H9 (cell line): ENCODE measurements at regions not wholly inside any gene's neighbourhood (a gene's known extent, or its start where the extent isn't known, plus 50 kb on each side); places are given as distances from the start of the nearest gene placed in this dataset.
A peak's percentile ranks its signal among the peaks of the same experiment; 100 is the strongest.

ENCODE experiments used
- DNase-seq: peaks from one replicate; pipeline ENCODE4 v3.0.0-alpha.2; 2017
- H2AFZ ChIP-seq: one replicate; pipeline ENCODE4 v1.6.1; 2013; ENCODE audit warnings: mild to moderate bottlenecking, low read length, control low read depth, moderate library complexity
- H2AK5ac ChIP-seq: 2 replicates; pipeline ENCODE4 v1.6.1; 2013; ENCODE audit warnings: low read length, control low read depth, mixed read lengths; ENCODE audit not compliant: insufficient read length
- H2BK120ac ChIP-seq: one replicate; pipeline ENCODE4 v1.6.1; 2013; ENCODE audit warnings: low read depth, mild to moderate bottlenecking, low read length, control low read depth, inconsistent platforms; ENCODE audit not compliant: poor library complexity, severe bottlenecking
- H2BK12ac ChIP-seq: 2 replicates; pipeline ENCODE4 v1.6.1; 2013; ENCODE audit warnings: low read length, control low read depth, mixed read lengths, low read depth; ENCODE audit not compliant: insufficient read length
- H2BK15ac ChIP-seq: 2 replicates; pipeline ENCODE4 v1.6.1; 2013; ENCODE audit warnings: low read depth, low read length, control low read depth
- H2BK20ac ChIP-seq: one replicate; pipeline ENCODE4 v1.6.1; 2013; ENCODE audit warnings: low read depth, mild to moderate bottlenecking, low read length, control low read depth, inconsistent platforms; ENCODE audit not compliant: poor library complexity, severe bottlenecking
- H2BK5ac ChIP-seq: 2 replicates; pipeline ENCODE4 v1.6.1; 2013; ENCODE audit warnings: low read length, control low read depth, mixed read lengths; ENCODE audit not compliant: insufficient read length
- H3K14ac ChIP-seq: 2 replicates; pipeline ENCODE4 v1.6.1; 2013; ENCODE audit warnings: low read length, control low read depth; ENCODE audit not compliant: insufficient read depth
- H3K18ac ChIP-seq: 2 replicates; pipeline ENCODE4 v1.6.1; 2013; ENCODE audit warnings: low read depth, mild to moderate bottlenecking, mixed read lengths, low read length, control low read depth; ENCODE audit not compliant: insufficient read length
- H3K23ac ChIP-seq: 2 replicates; pipeline ENCODE4 v1.6.1; 2013; ENCODE audit warnings: low read length, control low read depth, mixed read lengths, low read depth; ENCODE audit not compliant: insufficient read length
- H3K23me2 ChIP-seq: 2 replicates; pipeline ENCODE4 v1.6.1; 2013; ENCODE audit warnings: low read depth, mild to moderate bottlenecking, mixed read lengths, low read length, control low read depth; ENCODE audit not compliant: insufficient read length, poor library complexity, severe bottlenecking
- H3K27ac ChIP-seq: 2 replicates; pipeline ENCODE4 v1.5.1; 2013; ENCODE audit warnings: low read length, control low read depth, mixed read lengths, low read depth; ENCODE audit not compliant: insufficient read length
- H3K27me3 ChIP-seq: 2 replicates; pipeline ENCODE4 v1.6.1; 2013; ENCODE audit warnings: low read length, control low read depth, inconsistent platforms; ENCODE audit not compliant: insufficient read depth
- H3K4ac ChIP-seq: 2 replicates; pipeline ENCODE4 v1.6.1; 2013; ENCODE audit warnings: low read depth, mild to moderate bottlenecking, control low read depth, inconsistent platforms, low read length, moderate library complexity
- H3K4me1 ChIP-seq: 2 replicates; pipeline ENCODE4 v1.6.1; 2013; ENCODE audit warnings: low read length, control low read depth, inconsistent platforms; ENCODE audit not compliant: insufficient read depth
- H3K4me2 ChIP-seq: 2 replicates; pipeline ENCODE4 v1.6.1; 2013; ENCODE audit warnings: low read length, control low read depth, mixed read lengths; ENCODE audit not compliant: insufficient read length, insufficient read depth
- H3K56ac ChIP-seq: 2 replicates; pipeline ENCODE4 v1.6.1; 2013; ENCODE audit warnings: low read depth, mild to moderate bottlenecking, mixed read lengths, low read length, control low read depth; ENCODE audit not compliant: insufficient read length
- H3K79me1 ChIP-seq: 2 replicates; pipeline ENCODE4 v1.6.1; 2013; ENCODE audit warnings: low read depth, mild to moderate bottlenecking, moderate library complexity, low read length, control low read depth, inconsistent platforms; ENCODE audit not compliant: insufficient read depth, poor library complexity, severe bottlenecking
- H3K79me2 ChIP-seq: 2 replicates; pipeline ENCODE4 v1.6.1; 2013; ENCODE audit warnings: low read length, control low read depth, inconsistent platforms; ENCODE audit not compliant: insufficient read depth
- H3K9ac ChIP-seq: 2 replicates; pipeline ENCODE4 v1.6.1; 2013; ENCODE audit warnings: low read length, control low read depth, mixed read lengths; ENCODE audit not compliant: insufficient read length; ENCODE audit errors: extremely low read depth
- H3K9me3 ChIP-seq: one replicate; pipeline ENCODE4 v1.6.1; 2013; ENCODE audit warnings: low read depth, low read length, inconsistent platforms; ENCODE audit not compliant: control insufficient read depth
- H3T11ph ChIP-seq: one replicate; pipeline ENCODE4 v1.6.1; 2013; ENCODE audit warnings: mild to moderate bottlenecking, low read length, control low read depth, inconsistent platforms
- H4K20me1 ChIP-seq: one replicate; pipeline ENCODE4 v1.6.1; 2013; ENCODE audit not compliant: control insufficient read depth, insufficient read length, insufficient read depth
- H4K5ac ChIP-seq: 2 replicates; pipeline ENCODE4 v1.6.1; 2013; ENCODE audit warnings: low read depth, mild to moderate bottlenecking, mixed read lengths, low read length, control low read depth; ENCODE audit not compliant: insufficient read length
- H4K8ac ChIP-seq: replicated peaks from 2 replicates; pipeline ENCODE4 v1.6.1; 2013; ENCODE audit warnings: low read length, control low read depth, mixed read lengths, low read depth; ENCODE audit not compliant: insufficient read length
- H4K91ac ChIP-seq: 2 replicates; pipeline ENCODE4 v1.6.1; 2013; ENCODE audit warnings: low read depth, mild to moderate bottlenecking, moderate library complexity, mixed read lengths, low read length, control low read depth; ENCODE audit not compliant: insufficient read length
- H3K27ac Mint-ChIP-seq, 3 experiments: 2 replicates in 2 of 3; 3 replicates in 1 of 3; pipeline ENCODE4 v1.8.0; 2020 to 2021; ENCODE audit warnings: mixed read lengths in 3 of 3, mild to moderate bottlenecking in 1 of 3, moderate library complexity in 1 of 3
- H3K27me3 Mint-ChIP-seq: 2 replicates; pipeline ENCODE4 v1.8.0; 2021; ENCODE audit warnings: low read depth, mild to moderate bottlenecking, moderate library complexity, mixed read lengths
- H3K36me3 Mint-ChIP-seq, 3 experiments: 2 replicates in 2 of 3; 3 replicates in 1 of 3; pipeline ENCODE4 v1.8.0; 2020 to 2021; ENCODE audit warnings: low read depth in 3 of 3, mixed read lengths in 3 of 3; ENCODE audit not compliant: insufficient read depth in 1 of 3
- H3K4me1 Mint-ChIP-seq, 2 experiments: 2 replicates each; pipeline ENCODE4 v1.8.0; 2020; ENCODE audit warnings: mixed read lengths in 2 of 2
- H3K4me3 Mint-ChIP-seq, 2 experiments: 2 replicates in 1 of 2; 3 replicates in 1 of 2; pipeline ENCODE4 v1.8.0; 2020 to 2021; ENCODE audit warnings: mild to moderate bottlenecking in 2 of 2, mixed read lengths in 2 of 2, moderate library complexity in 1 of 2
- H3K9me3 Mint-ChIP-seq, 2 experiments: 2 replicates in 1 of 2; 3 replicates in 1 of 2; pipeline ENCODE4 v1.8.0; 2020; ENCODE audit warnings: mild to moderate bottlenecking in 2 of 2, mixed read lengths in 2 of 2, moderate library complexity in 1 of 2
- WGBS: extraction: QIAGEN DNeasy Blood & Tissue Kit; methylation state at CpG from one replicate; pipeline ENCODE4 v1.1.7; 2013; ENCODE audit warnings: missing lambda C conversion rate, low lambda C conversion rate, mixed read lengths; ENCODE audit not compliant: insufficient read length; ENCODE audit errors: extremely low coverage; 5-methylcytosine and 5-hydroxymethylcytosine counted together
- TF ChIP-seq, protein P1 (sequence below): fragments of 200-600 bp; sonication (generic); conservative IDR thresholded peaks from 3 replicates; pipeline ENCODE4 v1.8.0; 2021; ENCODE audit warnings: antibody characterized with exemption, mild to moderate bottlenecking

DNA sequence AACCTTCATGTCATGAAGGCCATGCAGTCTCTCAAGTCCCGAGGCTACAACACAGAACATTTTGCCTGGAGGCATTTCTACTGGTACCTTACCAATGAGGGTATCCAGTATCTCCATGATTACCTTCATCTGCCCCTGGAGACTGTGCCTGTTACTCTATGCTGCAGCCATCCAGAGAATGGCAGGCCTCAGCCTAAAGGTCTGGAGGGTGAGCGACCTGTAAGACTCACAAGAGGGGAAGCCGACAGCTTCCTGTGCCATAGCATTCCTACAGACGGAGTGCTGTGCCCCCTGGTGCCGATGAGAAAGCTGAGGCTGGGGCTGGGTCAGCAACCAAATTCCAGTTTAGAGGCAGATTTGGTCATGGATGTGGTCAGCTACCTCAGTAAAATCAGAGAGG is 51.3 kb upstream of the CADPS start:
- Mint-ChIP-seq H3K27me3 (peaks cover 4% of the 10 kb centered on the region), H3K36me3 (no peaks in the 10 kb centered on the region), H3K9me3 (no peaks in the 10 kb centered on the region), H3K4me1 (peaks cover 25 to 29% of the 10 kb centered on the region in 2 experiments), H3K27ac (no peak overlapping the region), H3K4me3 (no peak overlapping the region)
- H3K23me2 ChIP-seq = no peaks in the 10 kb centered on the region
- H3T11ph ChIP-seq = no peak overlapping the region
- no peak overlapping the region for H4K8ac ChIP-seq
- no peaks in the 10 kb centered on the region; the same call in 1 of the 2 replicates for H3K4me1 ChIP-seq
- H3K18ac ChIP-seq = no peak overlapping the region
- H2BK15ac ChIP-seq = no peak overlapping the region
- H4K20me1 ChIP-seq = no peaks in the 10 kb centered on the region
- no peak overlapping the region for H2AK5ac ChIP-seq
- H2BK5ac ChIP-seq = no peak overlapping the region
- peak; percentile 79 for DNase-seq
- H3K23ac ChIP-seq = no peak overlapping the region
- no peak overlapping the region for H3K4me2 ChIP-seq
- H3K14ac ChIP-seq = no peak overlapping the region
- TF ChIP-seq, protein P1, sequence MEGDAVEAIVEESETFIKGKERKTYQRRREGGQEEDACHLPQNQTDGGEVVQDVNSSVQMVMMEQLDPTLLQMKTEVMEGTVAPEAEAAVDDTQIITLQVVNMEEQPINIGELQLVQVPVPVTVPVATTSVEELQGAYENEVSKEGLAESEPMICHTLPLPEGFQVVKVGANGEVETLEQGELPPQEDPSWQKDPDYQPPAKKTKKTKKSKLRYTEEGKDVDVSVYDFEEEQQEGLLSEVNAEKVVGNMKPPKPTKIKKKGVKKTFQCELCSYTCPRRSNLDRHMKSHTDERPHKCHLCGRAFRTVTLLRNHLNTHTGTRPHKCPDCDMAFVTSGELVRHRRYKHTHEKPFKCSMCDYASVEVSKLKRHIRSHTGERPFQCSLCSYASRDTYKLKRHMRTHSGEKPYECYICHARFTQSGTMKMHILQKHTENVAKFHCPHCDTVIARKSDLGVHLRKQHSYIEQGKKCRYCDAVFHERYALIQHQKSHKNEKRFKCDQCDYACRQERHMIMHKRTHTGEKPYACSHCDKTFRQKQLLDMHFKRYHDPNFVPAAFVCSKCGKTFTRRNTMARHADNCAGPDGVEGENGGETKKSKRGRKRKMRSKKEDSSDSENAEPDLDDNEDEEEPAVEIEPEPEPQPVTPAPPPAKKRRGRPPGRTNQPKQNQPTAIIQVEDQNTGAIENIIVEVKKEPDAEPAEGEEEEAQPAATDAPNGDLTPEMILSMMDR = peak; percentile 66
- WGBS = no CpG with 5 or more reads among the region's 5 CpGs
- H3K27me3 ChIP-seq = no peaks in the 10 kb centered on the region
- no peak overlapping the region for H3K56ac ChIP-seq
- H4K91ac ChIP-seq = no peak overlapping the region
- H3K79me1 ChIP-seq = no peaks in the 10 kb centered on the region
- H2BK120ac ChIP-seq = no peak overlapping the region
- H3K9ac ChIP-seq = no peak overlapping the region
- H3K4ac ChIP-seq = no peak overlapping the region
- no peaks in the 10 kb centered on the region for H3K9me3 ChIP-seq
- H3K27ac ChIP-seq = no peak overlapping the region
- H2BK20ac ChIP-seq = no peak overlapping the region
- no peaks in the 10 kb centered on the region for H3K79me2 ChIP-seq
- no peak overlapping the region for H2AFZ ChIP-seq
- H2BK12ac ChIP-seq = no peak overlapping the region
- H4K5ac ChIP-seq = no peak overlapping the region
